Osteocyte (in vitro differentiated cells): ENCODE measurements at regions not wholly inside any gene's neighbourhood (a gene's known extent, or its start where the extent isn't known, plus 50 kb on each side); places are given as distances from the start of the nearest gene placed in this dataset.

ENCODE experiments used
- DNase-seq: peaks from one replicate; pipeline ENCODE4 v3.0.0; 2021; ENCODE audit warnings: mixed read lengths; ENCODE audit not compliant: unreplicated experiment; ENCODE audit errors: extremely low spot score
- H3K27ac Mint-ChIP-seq: one replicate; pipeline ENCODE4 v1.8.0; 2021; ENCODE audit warnings: mild to moderate bottlenecking, mixed read lengths; ENCODE audit not compliant: unreplicated experiment
- H3K27me3 Mint-ChIP-seq: one replicate; pipeline ENCODE4 v1.8.0; 2021; ENCODE audit warnings: mixed read lengths; ENCODE audit not compliant: unreplicated experiment
- H3K36me3 Mint-ChIP-seq: one replicate; pipeline ENCODE4 v1.8.0; 2021; ENCODE audit warnings: mixed read lengths; ENCODE audit not compliant: unreplicated experiment
- H3K4me1 Mint-ChIP-seq: one replicate; pipeline ENCODE4 v1.8.0; 2021; ENCODE audit warnings: mixed read lengths; ENCODE audit not compliant: unreplicated experiment
- H3K4me3 Mint-ChIP-seq: one replicate; pipeline ENCODE4 v1.8.0; 2021; ENCODE audit warnings: mild to moderate bottlenecking, moderate library complexity, mixed read lengths; ENCODE audit not compliant: unreplicated experiment
- H3K9me3 Mint-ChIP-seq: one replicate; pipeline ENCODE4 v1.8.0; 2021; ENCODE audit warnings: mixed read lengths; ENCODE audit not compliant: unreplicated experiment
- TF ChIP-seq, protein P1 (sequence below): fragments of 200-600 bp; sonication (generic); IDR thresholded peaks from 2 replicates; pipeline ENCODE4 v1.5.0; 2021; ENCODE audit warnings: antibody characterized with exemption, mild to moderate bottlenecking, moderate library complexity

DNA sequence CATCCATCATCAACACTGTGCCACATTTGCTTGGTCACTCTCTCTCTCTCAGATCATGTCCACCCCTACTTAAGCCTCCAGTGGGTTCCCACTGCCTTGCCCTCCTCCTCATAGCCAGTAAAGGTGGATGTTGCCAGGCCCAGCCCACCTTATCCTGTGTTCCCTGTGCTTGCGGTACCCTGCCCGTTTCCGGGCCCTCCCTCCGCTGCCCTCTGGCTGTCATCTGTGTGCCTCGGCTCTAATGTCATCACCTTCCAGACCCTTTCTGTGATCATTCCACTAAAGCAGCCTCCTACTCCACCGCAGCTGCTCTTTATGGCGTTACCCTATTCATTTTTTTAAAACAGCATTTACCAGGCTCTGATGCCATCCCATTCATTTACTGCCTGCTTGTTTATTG lies 305.7 kb upstream of the SKOR2 start:
- Mint-ChIP-seq H3K36me3 (no peaks in the 10 kb centered on the region), H3K4me3 (no peak overlapping the region), H3K27me3 (peaks cover 9% of the 10 kb centered on the region), H3K4me1 (no peaks in the 10 kb centered on the region), H3K9me3 (no peaks in the 10 kb centered on the region), H3K27ac (no peak overlapping the region)
- TF ChIP-seq, protein P1, sequence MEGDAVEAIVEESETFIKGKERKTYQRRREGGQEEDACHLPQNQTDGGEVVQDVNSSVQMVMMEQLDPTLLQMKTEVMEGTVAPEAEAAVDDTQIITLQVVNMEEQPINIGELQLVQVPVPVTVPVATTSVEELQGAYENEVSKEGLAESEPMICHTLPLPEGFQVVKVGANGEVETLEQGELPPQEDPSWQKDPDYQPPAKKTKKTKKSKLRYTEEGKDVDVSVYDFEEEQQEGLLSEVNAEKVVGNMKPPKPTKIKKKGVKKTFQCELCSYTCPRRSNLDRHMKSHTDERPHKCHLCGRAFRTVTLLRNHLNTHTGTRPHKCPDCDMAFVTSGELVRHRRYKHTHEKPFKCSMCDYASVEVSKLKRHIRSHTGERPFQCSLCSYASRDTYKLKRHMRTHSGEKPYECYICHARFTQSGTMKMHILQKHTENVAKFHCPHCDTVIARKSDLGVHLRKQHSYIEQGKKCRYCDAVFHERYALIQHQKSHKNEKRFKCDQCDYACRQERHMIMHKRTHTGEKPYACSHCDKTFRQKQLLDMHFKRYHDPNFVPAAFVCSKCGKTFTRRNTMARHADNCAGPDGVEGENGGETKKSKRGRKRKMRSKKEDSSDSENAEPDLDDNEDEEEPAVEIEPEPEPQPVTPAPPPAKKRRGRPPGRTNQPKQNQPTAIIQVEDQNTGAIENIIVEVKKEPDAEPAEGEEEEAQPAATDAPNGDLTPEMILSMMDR, result no peak
- DNase-seq, result peak; percentile 80

DNA sequence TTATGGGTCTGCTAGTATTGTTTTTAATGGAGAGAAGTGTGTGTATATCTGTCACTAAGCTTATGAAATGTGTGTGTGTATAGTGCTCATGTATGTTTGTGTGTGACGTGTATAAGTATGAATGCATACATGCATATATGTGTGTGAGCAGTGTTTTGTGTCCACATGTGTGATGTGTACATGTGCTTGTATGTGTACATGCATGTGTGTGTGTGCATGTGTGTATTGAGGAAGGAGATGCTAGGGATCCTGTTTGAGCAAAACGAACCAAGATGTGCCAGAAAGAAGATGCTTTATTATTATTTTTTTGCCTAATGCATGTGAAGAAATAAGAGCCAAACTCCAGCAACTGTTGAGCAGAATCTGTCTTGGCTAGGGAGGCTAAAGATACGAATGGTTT lies 301.3 kb upstream of the SKOR2 start:
- no peaks in the 10 kb centered on the region for H3K9me3 Mint-ChIP-seq
- no peaks in the 10 kb centered on the region for H3K4me1 Mint-ChIP-seq
- H3K27me3 Mint-ChIP-seq, result no peaks in the 10 kb centered on the region
- no peak overlapping the region for H3K27ac Mint-ChIP-seq
- H3K36me3 Mint-ChIP-seq, result no peaks in the 10 kb centered on the region
- TF ChIP-seq, protein P1, result no peak
- H3K4me3 Mint-ChIP-seq, result no peak overlapping the region
- no peak for DNase-seq

DNA sequence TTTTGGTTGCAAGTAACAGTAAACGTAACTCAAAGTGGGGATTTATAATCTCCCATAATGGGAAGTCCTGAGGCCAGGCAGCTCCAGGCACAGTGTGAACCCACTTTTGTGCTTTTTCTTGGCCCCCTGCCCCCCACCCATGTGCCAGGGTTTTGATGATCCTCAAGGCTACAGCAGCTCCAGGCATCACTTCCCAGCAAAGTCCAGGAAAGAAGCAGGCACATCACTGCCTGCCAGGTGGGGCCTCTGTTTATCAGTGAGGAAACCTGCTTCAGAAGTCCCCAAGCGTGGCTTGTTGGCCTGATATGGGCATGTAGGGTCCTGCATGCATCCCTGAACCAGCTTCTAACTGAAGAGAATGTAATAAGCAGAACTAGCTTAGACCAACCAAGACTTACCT lies 299.2 kb upstream of the SKOR2 start:
- H3K36me3 Mint-ChIP-seq, result no peaks in the 10 kb centered on the region
- no peaks in the 10 kb centered on the region for H3K4me1 Mint-ChIP-seq
- no peak overlapping the region for H3K4me3 Mint-ChIP-seq
- no peaks in the 10 kb centered on the region for H3K27me3 Mint-ChIP-seq
- TF ChIP-seq, protein P1, result no peak
- H3K9me3 Mint-ChIP-seq, result no peaks in the 10 kb centered on the region
- H3K27ac Mint-ChIP-seq, result no peak overlapping the region
- peak; percentile 78 for DNase-seq

DNA sequence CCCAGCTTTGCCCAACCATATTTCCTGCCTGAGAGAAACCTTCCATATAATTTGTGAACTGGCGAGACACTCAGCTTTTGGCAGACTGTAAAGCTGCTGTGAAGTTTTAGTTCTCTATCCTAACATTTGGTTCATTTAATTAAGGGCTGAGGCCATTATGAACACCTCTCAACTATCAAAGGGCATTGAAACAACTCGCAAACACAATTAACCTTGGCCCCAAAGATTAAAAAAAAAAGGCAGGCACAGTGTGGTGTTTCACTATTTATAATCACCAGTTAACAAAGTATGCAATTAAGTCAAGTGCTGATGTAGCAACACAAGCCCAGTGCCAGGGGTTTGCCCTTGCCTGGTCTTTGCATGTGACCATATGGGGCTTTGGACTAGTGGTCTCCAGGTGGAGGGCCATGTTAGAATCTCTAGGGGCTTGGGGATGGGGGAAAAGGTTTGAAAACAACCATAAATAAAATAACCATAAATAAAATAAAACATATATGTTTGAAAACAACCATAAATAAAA lies 297.6 kb upstream of the SKOR2 start:
- Mint-ChIP-seq H3K4me1 (no peaks in the 10 kb centered on the region), H3K9me3 (no peaks in the 10 kb centered on the region), H3K27ac (no peak overlapping the region), H3K27me3 (no peaks in the 10 kb centered on the region), H3K4me3 (no peak overlapping the region), H3K36me3 (no peaks in the 10 kb centered on the region)
- DNase-seq, result no peak
- TF ChIP-seq, protein P1, result no peak

DNA sequence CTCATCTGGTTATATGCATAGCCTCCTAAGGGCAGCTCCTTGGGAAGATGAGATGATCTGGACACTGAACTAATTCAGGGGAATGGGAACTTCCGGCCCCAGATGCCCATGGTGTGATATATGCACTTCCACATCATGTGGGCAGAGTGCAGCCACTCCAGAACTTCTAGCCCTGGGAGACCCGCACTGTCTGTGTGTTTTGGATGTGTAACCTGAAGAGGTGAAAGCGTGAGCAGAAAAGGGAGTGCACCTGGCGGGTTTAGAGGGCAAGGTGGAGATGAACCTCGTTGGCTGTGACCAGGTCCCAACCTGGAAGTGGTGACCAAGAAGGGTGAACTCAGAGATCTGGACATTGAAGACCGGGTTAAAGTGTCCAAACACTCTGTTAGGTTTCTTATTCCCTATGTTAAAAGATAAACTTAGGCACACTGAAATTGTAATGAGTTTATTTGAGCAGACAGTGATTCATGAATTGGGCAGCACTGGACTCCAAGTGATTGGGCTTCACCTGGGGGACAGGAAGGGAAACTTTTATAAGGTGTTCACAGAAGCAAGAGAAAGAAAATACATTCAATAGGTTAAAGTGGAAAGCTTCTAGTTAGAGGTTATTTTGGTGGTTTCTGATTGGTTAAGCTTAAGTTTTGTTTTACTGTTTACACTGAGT lies 296.2 kb upstream of the SKOR2 start:
- TF ChIP-seq, protein P1, result no peak

More for the DNA sequence above, 296.2 kb upstream of the SKOR2 start:
- Mint-ChIP-seq H3K4me1 (no peaks in the 10 kb centered on the region), H3K4me3 (no peak overlapping the region), H3K36me3 (no peaks in the 10 kb centered on the region), H3K27me3 (no peaks in the 10 kb centered on the region), H3K9me3 (no peaks in the 10 kb centered on the region), H3K27ac (no peak overlapping the region)
- peak; percentile 56 for DNase-seq
